Activated CD4-positive, alpha-beta T cell treated with anti-CD3 and anti-CD28 coated beads, Interleukin-2, Interleukin-4, amounts not matched to agents 100 ng/mL and 50 ng/mL, durations not matched to agents 16 hours and 8 hours (primary cell): ENCODE measurements at regions not wholly inside any gene's neighbourhood (a gene's known extent, or its start where the extent isn't known, plus 50 kb on each side); places are given as distances from the start of the nearest gene placed in this dataset.

Experiments used
- DNase-seq: peaks from one replicate; pipeline ENCODE4 v3.0.0-alpha.2; 2020; ENCODE audit warnings: low spot score

GRCh38 chr3:76972624-76973296, 67.1 kb upstream of the ROBO2 start:
- DNase-seq: no peak

GRCh38 chr3:76976996-76977395, 62.9 kb upstream of the ROBO2 start:
- DNase-seq: no peak

DNA sequence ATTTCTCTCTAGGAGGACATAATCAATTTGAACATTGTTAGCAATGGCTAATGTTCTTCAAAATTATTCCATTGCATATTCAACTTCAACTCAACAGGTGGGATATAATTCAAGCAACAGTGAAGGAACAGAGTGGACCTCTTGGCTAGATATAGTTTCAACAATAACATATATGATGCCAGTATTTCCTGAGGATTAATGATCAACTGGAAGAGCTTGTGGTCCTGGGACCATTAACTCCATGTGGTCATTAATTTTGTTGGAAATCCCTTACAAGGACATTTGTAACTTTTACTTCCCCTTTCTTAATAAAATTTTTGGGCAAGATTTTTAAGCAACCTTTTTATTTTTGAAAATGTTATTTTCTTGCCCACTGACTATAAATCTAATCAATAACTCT, 54.3 kb upstream of the ROBO2 start:
- DNase-seq: no peak

GRCh38 chr3:76986876-76987474, 52.9 kb upstream of the ROBO2 start:
- DNase-seq: no peak
